GM12891 (cell line): ENCODE measurements at regions not wholly inside any gene's neighbourhood (a gene's known extent, or its start where the extent isn't known, plus 50 kb on each side); places are given as distances from the start of the nearest gene placed in this dataset.

Source experiments
- POLR2A ChIP-seq: IDR thresholded peaks from 2 replicates; pipeline ENCODE4 v1.6.1; 2011; ENCODE audit warnings: low read depth, low read length, control low read depth
- POU2F2 ChIP-seq: IDR thresholded peaks from 2 replicates; pipeline ENCODE4 v1.6.1; 2011; ENCODE audit warnings: low read depth, mild to moderate bottlenecking, control low read depth, low read length, moderate library complexity

- TF ChIP-seq POLR2A (no peak), POU2F2 (no peak)
Measured at GRCh38 chr3:150142936-150143335, 172.2 kb upstream of the PFN2 start.
